ENCODE measurements at regions not wholly inside any gene's neighbourhood (a gene's known extent, or its start where the extent isn't known, plus 50 kb on each side); places are given as distances from the start of the nearest gene placed in this dataset.

DNA sequence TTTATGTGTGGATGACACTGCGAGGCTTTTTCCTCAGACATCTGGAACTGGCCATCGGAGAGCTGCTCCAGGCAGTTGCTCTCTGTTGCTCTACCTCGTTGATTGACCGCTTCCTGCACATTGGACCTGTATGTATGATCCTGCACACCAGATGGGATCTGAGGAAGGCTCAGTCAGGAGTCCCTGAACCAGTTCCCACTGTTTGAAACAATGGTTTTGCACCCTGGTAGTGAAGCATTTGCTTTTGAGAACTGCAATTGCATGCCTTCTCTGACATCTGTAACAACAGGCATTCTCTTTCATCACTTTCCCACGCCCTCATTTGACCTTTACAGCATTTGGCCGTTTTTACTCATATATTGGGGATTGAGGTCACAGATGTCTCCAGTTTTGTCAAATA lies 61.1 kb upstream of the NPAS1 start:
- dilution Hi-C loops (cut with MboI; ENCODE audit: extremely low pct_ligation_motif_present, low sequenced_read_pairs), result no loop called here
- H3K9me1 ChIP-seq (replicated peaks; ENCODE audit: control insufficient read depth, extremely low read depth, insufficient read depth, low read length), result no peaks in the 10 kb centered on the region
- no peak overlapping the region for H3K9ac ChIP-seq (replicated peaks; ENCODE audit: extremely low read depth, insufficient read depth, low read length)
- no peak overlapping the region for H3K4me3 ChIP-seq (replicated peaks in 1 of 3; ENCODE audit: insufficient read depth in 1 of 3, low read depth in 1 of 3, low read length in 3 of 3)
- peaks cover 4% of the 10 kb centered on the region for H3K79me2 ChIP-seq (ENCODE audit: control insufficient read depth, insufficient read depth, low read length)
- H3K36me3 ChIP-seq (ENCODE audit: control insufficient read depth in 2 of 2, extremely low read depth in 1 of 2, insufficient read depth in 2 of 2, low read length in 2 of 2), result no peaks in the 10 kb centered on the region
- H2AFZ ChIP-seq (ENCODE audit: low read depth, low read length), result no peak overlapping the region
- intact Hi-C loops (cut with micrococcal nuclease), result no loop called here
- H3K4me1 ChIP-seq (ENCODE audit: control insufficient read depth, extremely low read depth, insufficient read depth, low read length), result peaks cover 29% of the 10 kb centered on the region
- no peaks in the 10 kb centered on the region for H4K20me1 ChIP-seq (replicated peaks; ENCODE audit: control insufficient read depth, extremely low read depth, insufficient read depth, low read length)
- no peak overlapping the region for H3K4me2 ChIP-seq (ENCODE audit: insufficient read depth, low read length)
- FAIRE-seq (no peak), DNase-seq (ENCODE audit: low read depth, low spot score) (peak; percentile 68)
- TF ChIP-seq, protein P1, sequence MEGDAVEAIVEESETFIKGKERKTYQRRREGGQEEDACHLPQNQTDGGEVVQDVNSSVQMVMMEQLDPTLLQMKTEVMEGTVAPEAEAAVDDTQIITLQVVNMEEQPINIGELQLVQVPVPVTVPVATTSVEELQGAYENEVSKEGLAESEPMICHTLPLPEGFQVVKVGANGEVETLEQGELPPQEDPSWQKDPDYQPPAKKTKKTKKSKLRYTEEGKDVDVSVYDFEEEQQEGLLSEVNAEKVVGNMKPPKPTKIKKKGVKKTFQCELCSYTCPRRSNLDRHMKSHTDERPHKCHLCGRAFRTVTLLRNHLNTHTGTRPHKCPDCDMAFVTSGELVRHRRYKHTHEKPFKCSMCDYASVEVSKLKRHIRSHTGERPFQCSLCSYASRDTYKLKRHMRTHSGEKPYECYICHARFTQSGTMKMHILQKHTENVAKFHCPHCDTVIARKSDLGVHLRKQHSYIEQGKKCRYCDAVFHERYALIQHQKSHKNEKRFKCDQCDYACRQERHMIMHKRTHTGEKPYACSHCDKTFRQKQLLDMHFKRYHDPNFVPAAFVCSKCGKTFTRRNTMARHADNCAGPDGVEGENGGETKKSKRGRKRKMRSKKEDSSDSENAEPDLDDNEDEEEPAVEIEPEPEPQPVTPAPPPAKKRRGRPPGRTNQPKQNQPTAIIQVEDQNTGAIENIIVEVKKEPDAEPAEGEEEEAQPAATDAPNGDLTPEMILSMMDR (IDR thresholded peaks at IDR 0.05; ENCODE audit: extremely low read depth in 1 of 2, insufficient read depth in 1 of 2, low read depth in 1 of 2, low read length in 2 of 2), result no peak
- no peak for TF ChIP-seq JUN (IDR thresholded peaks at IDR 0.05; ENCODE audit: borderline replicate concordance, insufficient read depth, insufficient read length, low read depth)
- TF ChIP-seq GATA2 (IDR thresholded peaks at IDR 0.05; ENCODE audit: insufficient read depth, insufficient read length, low read depth, low read length), result no peak
- no peak for TF ChIP-seq POLR2A (IDR thresholded peaks at IDR 0.05; ENCODE audit: low read depth, low read length)
- TF ChIP-seq EZH2 (IDR thresholded peaks at IDR 0.05; ENCODE audit: borderline replicate concordance, low read depth, low read length, severe bottlenecking), result no peak
- TF ChIP-seq POLR2AphosphoS5 (IDR thresholded peaks at IDR 0.05; ENCODE audit: insufficient read depth, low read depth, low read length), result no peak
- TF ChIP-seq, protein P2, sequence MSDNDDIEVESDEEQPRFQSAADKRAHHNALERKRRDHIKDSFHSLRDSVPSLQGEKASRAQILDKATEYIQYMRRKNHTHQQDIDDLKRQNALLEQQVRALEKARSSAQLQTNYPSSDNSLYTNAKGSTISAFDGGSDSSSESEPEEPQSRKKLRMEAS (IDR thresholded peaks at IDR 0.05; ENCODE audit: insufficient read depth, insufficient read length), result no peak
- no peak for TF ChIP-seq FOS (IDR thresholded peaks at IDR 0.05; ENCODE audit: borderline replicate concordance, insufficient read depth, low read length)
- TF ChIP-seq MYC (IDR thresholded peaks at IDR 0.05; ENCODE audit: low read depth, low read length), result no peak
- POLR2A ChIA-PET, result no interaction called here
- no peaks in the 10 kb centered on the region for H3K9me3 ChIP-seq (replicated peaks; ENCODE audit: control insufficient read depth, insufficient read depth, low read length)
- no peak overlapping the region for H3K27ac ChIP-seq (ENCODE audit: insufficient read depth, low read depth, low read length)
- BruUV-seq (replicated peaks), result no TSS peak
- CTCF ChIA-PET, result interaction anchor here (1.2 kb wide), 1 partner anchor 20 kb away, joined by 3 read pairs; no protein-coding TSS in a partner anchor
- H3K27me3 ChIP-seq (ENCODE audit: control insufficient read depth in 2 of 2, insufficient read depth in 2 of 2, low read length in 2 of 2), result no peaks in the 10 kb centered on the region
